ENCODE measurements at regions not wholly inside any gene's neighbourhood (a gene's known extent, or its start where the extent isn't known, plus 50 kb on each side); places are given as distances from the start of the nearest gene placed in this dataset.

GRCh38 chr5:20608567-20608966, 620.6 kb upstream of the CDH18 start:
- no peak overlapping the region for H3K4me3 ChIP-seq (ENCODE audit: low read depth, low read length)
- no peak for TF ChIP-seq CTCF (conservative IDR thresholded peaks at IDR 0.05; ENCODE audit: low read depth, low read length)
- DNase-seq (ENCODE audit: low read depth), result no peak

GRCh38 chr5:20605732-20606525, 617.9 kb upstream of the CDH18 start:
- no peak for TF ChIP-seq CTCF (conservative IDR thresholded peaks at IDR 0.05; ENCODE audit: low read depth, low read length)
- no peak for DNase-seq (ENCODE audit: low read depth)
- H3K4me3 ChIP-seq (ENCODE audit: low read depth, low read length), result no peak overlapping the region

- no peak for TF ChIP-seq CTCF (conservative IDR thresholded peaks at IDR 0.05; ENCODE audit: low read depth, low read length)
- H3K4me3 ChIP-seq (ENCODE audit: low read depth, low read length), result no peak overlapping the region
- DNase-seq (ENCODE audit: low read depth), result no peak
Measured at GRCh38 chr5:20604992-20605391, 617.0 kb upstream of the CDH18 start.

GRCh38 chr5:20601678-20602100, 613.7 kb upstream of the CDH18 start:
- DNase-seq (ENCODE audit: low read depth), result peak; percentile 61
- peak; percentile 5 for TF ChIP-seq CTCF (conservative IDR thresholded peaks at IDR 0.05; ENCODE audit: low read depth, low read length)
- no peak overlapping the region for H3K4me3 ChIP-seq (ENCODE audit: low read depth, low read length)

- DNase-seq (ENCODE audit: low read depth), result no peak
- H3K4me3 ChIP-seq (ENCODE audit: low read depth, low read length), result no peak overlapping the region
- no peak for TF ChIP-seq CTCF (conservative IDR thresholded peaks at IDR 0.05; ENCODE audit: low read depth, low read length)
Measured at GRCh38 chr5:20590356-20590755, 602.4 kb upstream of the CDH18 start.

- H3K4me3 ChIP-seq (ENCODE audit: low read depth, low read length), result no peak overlapping the region
- DNase-seq (ENCODE audit: low read depth), result no peak
- TF ChIP-seq CTCF (conservative IDR thresholded peaks at IDR 0.05; ENCODE audit: low read depth, low read length), result no peak
Measured at GRCh38 chr5:20575571-20575970, 587.6 kb upstream of the CDH18 start.

GRCh38 chr5:20574576-20574975, 586.6 kb upstream of the CDH18 start:
- TF ChIP-seq CTCF (conservative IDR thresholded peaks at IDR 0.05; ENCODE audit: low read depth, low read length), result no peak
- H3K4me3 ChIP-seq (ENCODE audit: low read depth, low read length), result no peak overlapping the region
- no peak for DNase-seq (ENCODE audit: low read depth)

All from choroid plexus epithelial cell (primary cell).